Kidney epithelial cell (primary cell): ENCODE measurements at regions not wholly inside any gene's neighbourhood (a gene's known extent, or its start where the extent isn't known, plus 50 kb on each side); places are given as distances from the start of the nearest gene placed in this dataset.

Experiments
- DNase-seq: peaks from one replicate; pipeline ENCODE4 v3.0.0-alpha.2; 2010; ENCODE audit warnings: low read depth
- H3K27me3 ChIP-seq: 2 replicates; pipeline ENCODE4 v1.6.0; 2011; ENCODE audit warnings: low read length; ENCODE audit not compliant: control insufficient read depth, insufficient read depth
- H3K36me3 ChIP-seq: 2 replicates; pipeline ENCODE4 v1.5.1; 2011; ENCODE audit warnings: low read length; ENCODE audit not compliant: control insufficient read depth, insufficient read depth
- H3K4me3 ChIP-seq: 2 replicates; pipeline ENCODE4 v1.5.1; 2011; ENCODE audit warnings: low read depth, mild to moderate bottlenecking, control low read depth, low read length
- TF ChIP-seq, protein P1 (sequence below): IDR thresholded peaks from 2 replicates; pipeline ENCODE4 v1.5.1; 2011; ENCODE audit warnings: mild to moderate bottlenecking, moderate library complexity, low read length, control low read depth, inconsistent platforms; ENCODE audit not compliant: insufficient read depth, poor library complexity, severe bottlenecking

DNA sequence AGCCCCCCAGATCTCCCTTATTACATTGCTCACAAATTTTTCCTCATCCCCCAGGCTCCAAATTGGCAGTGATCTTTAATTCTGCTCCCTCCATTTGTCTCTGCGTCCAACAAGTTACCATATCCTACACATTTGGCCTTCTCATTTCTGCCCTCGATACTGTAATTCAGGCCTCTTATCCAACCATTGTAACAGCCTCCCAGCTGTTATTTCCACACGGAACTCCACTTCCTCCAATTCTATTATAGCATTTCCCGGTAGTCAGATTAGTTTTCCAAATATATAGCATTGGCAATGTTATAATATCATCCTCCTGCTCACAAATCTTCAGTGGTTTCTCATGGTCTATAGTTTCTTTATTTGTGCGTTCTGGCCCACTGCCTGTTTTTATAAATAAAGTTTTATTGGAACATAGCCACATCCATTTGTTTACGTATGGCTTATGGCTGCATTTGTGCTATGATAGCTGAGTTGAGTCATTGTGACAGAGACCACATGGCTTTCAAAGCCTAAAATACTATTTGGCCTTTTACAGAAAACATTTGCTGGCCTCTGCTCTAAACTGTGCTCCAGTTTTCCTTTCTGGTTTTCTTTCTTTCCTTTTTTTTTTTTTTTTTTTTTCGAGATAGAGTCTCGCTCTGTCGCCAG lies 126.5 kb upstream of the ZNF438 start:
- H3K4me3 ChIP-seq: no peak overlapping the region
- no peak for DNase-seq
- H3K36me3 ChIP-seq: no peaks in the 10 kb centered on the region
- H3K27me3 ChIP-seq: no peaks in the 10 kb centered on the region
- TF ChIP-seq, protein P1, sequence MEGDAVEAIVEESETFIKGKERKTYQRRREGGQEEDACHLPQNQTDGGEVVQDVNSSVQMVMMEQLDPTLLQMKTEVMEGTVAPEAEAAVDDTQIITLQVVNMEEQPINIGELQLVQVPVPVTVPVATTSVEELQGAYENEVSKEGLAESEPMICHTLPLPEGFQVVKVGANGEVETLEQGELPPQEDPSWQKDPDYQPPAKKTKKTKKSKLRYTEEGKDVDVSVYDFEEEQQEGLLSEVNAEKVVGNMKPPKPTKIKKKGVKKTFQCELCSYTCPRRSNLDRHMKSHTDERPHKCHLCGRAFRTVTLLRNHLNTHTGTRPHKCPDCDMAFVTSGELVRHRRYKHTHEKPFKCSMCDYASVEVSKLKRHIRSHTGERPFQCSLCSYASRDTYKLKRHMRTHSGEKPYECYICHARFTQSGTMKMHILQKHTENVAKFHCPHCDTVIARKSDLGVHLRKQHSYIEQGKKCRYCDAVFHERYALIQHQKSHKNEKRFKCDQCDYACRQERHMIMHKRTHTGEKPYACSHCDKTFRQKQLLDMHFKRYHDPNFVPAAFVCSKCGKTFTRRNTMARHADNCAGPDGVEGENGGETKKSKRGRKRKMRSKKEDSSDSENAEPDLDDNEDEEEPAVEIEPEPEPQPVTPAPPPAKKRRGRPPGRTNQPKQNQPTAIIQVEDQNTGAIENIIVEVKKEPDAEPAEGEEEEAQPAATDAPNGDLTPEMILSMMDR: no peak

DNA sequence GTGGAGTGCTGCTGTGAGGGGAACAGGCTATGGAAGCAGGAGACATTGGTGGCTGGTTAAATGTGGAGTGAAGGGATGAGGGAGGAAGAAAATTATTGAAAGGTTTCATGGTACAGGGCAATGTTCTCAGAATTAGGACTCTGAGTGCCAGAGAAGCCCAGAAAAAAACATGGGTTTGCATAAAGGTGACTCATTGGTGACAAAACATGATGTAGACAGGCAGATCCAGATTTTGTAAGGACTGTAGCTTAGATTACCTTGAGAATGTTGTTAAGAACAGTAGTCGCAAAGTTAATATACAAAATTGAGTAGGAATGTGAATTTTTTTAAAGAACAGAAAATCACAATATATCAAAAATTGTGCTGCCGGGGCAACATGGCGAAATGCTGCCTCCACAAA lies 134.9 kb upstream of the ZNF438 start:
- Histone ChIP-seq H3K4me3 (no peak overlapping the region), H3K27me3 (no peaks in the 10 kb centered on the region), H3K36me3 (no peaks in the 10 kb centered on the region)
- TF ChIP-seq, protein P1: no peak
- no peak for DNase-seq

DNA sequence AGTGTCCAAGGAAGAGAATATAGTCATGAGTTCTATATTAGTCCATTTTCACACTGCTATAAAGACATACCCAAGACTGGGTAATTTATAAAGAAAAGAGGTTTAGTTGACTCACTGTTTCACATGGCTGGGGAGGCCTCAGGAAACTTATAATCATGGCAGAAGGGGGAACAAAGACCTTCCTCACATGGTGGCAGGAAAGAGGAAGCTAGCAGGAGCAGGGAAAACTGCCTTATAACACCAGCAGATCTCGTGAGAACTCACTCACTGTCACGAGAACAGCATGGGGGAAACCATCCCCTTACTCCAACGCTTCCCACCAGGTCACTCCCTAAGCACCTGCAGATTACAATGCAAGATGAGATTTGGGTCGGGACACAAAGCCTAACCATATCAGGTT lies 139.0 kb upstream of the ZNF438 start:
- Histone ChIP-seq H3K36me3 (no peaks in the 10 kb centered on the region), H3K27me3 (no peaks in the 10 kb centered on the region), H3K4me3 (no peak overlapping the region)
- TF ChIP-seq, protein P1: no peak
- DNase-seq: no peak

DNA sequence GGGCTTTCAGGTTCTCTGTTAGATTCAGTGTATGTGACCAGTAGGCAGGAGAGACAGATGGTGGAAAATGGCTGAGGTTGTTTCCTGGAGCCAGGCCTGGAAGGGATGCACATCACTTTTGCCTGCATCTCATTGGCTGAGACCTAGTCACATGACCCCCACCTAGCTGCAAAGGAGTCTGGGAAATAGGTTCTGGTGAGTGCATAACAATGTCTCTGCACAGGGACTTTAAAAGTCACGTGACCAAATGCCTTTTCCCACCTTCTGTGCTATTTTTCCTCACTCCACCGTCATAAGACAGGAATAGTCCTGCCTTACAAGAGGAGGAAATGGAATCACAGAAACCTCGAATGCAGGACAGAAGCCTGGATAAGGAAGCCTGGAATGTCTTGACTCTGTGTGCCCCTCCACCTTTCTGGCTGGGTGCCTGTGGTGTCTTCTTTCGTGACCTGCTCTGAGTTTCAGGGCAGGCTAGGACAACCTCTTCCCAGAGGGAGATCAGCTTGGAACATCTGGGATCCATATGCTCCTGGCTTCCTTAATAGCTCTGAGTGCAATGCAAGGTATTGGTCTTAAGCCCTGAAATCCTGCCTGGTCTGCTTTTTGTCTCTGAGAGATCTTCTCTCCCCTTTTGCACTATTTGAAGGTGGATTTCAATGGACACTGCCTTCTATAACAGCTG lies 139.9 kb upstream of the ZNF438 start:
- Histone ChIP-seq H3K4me3 (no peak overlapping the region), H3K27me3 (no peaks in the 10 kb centered on the region), H3K36me3 (no peaks in the 10 kb centered on the region)
- TF ChIP-seq, protein P1: no peak
- no peak for DNase-seq

DNA sequence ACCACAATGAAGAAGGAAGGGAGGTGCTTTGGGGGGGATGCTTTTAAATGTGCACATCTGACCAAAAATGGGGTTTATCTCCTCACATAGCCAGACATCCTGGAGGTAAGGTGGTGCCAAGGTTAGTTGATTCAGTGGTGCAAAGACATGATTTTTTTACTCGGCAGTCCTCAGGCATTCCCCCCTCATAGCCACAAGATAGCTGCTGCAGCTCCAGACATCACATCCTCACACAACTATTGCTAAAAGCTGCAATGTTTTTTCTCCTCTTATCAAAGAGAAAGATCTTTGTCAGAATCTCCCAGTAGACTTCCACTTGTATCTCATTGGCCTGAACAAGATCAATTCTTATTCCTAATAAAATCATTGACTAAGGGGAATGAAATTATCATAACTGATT lies 141.3 kb upstream of the ZNF438 start:
- Histone ChIP-seq H3K27me3 (no peaks in the 10 kb centered on the region), H3K4me3 (no peak overlapping the region), H3K36me3 (no peaks in the 10 kb centered on the region)
- TF ChIP-seq, protein P1: no peak
- no peak for DNase-seq

DNA sequence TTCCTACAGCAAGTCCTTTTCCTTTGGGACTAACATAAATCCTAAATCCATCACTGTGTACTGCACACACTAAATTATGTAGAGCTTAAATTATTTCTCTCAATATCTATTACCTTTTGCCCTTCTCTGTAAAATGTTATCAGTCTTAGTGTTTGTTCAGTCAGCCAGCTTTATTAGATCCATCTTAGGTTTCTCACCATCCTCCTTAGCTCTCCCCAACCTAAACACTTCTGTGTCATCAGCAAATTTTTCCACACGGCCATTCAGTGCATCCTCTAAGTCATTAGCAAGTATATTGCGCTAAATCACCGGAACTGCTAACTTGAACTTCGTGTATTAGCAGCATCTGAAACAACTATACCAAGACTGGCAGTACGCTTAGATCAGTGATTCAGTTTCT lies 142.1 kb upstream of the ZNF438 start:
- TF ChIP-seq, protein P1: no peak
- Histone ChIP-seq H3K36me3 (no peaks in the 10 kb centered on the region), H3K27me3 (no peaks in the 10 kb centered on the region), H3K4me3 (no peak overlapping the region)
- no peak for DNase-seq
